Mesenchymal stem cell (in vitro differentiated cells and primary cell): ENCODE measurements at regions not wholly inside any gene's neighbourhood (a gene's known extent, or its start where the extent isn't known, plus 50 kb on each side); places are given as distances from the start of the nearest gene placed in this dataset.

Experiments used
- DNase-seq: peaks from one replicate; pipeline ENCODE4 v3.0.0-alpha.2; 2013
- H2AFZ ChIP-seq: one replicate; pipeline ENCODE4 v1.6.1; 2013; ENCODE audit warnings: low read depth, mild to moderate bottlenecking, control low read depth, inconsistent platforms, low read length, moderate library complexity
- H2AK5ac ChIP-seq: 2 replicates; pipeline ENCODE4 v1.6.1; 2013; ENCODE audit warnings: low read length, moderate library complexity, mild to moderate bottlenecking, inconsistent platforms; ENCODE audit not compliant: severe bottlenecking
- H2BK120ac ChIP-seq: one replicate; pipeline ENCODE4 v1.6.1; 2013; ENCODE audit warnings: low read depth, mild to moderate bottlenecking, inconsistent platforms, low read length, moderate library complexity
- H2BK12ac ChIP-seq, 2 experiments: one replicate each; pipeline ENCODE4 v1.6.1; 2013; ENCODE audit warnings: inconsistent platforms in 2 of 2, low read length in 2 of 2, mild to moderate bottlenecking in 2 of 2, moderate library complexity in 2 of 2, control low read depth in 1 of 2
- H2BK15ac ChIP-seq: one replicate; pipeline ENCODE4 v1.6.1; 2013; ENCODE audit warnings: mild to moderate bottlenecking, low read depth, inconsistent platforms; ENCODE audit not compliant: poor library complexity, severe bottlenecking
- H2BK5ac ChIP-seq: 2 replicates; pipeline ENCODE4 v1.6.1; 2013; ENCODE audit warnings: low read depth, mild to moderate bottlenecking, low read length, control low read depth, inconsistent platforms; ENCODE audit not compliant: poor library complexity, severe bottlenecking
- H3K14ac ChIP-seq, 2 experiments: one replicate each; pipeline ENCODE4 v1.6.1; 2013; ENCODE audit warnings: inconsistent platforms in 2 of 2, low read length in 2 of 2, control low read depth in 1 of 2, mild to moderate bottlenecking in 1 of 2, moderate library complexity in 1 of 2
- H3K18ac ChIP-seq, 2 experiments: one replicate each; pipeline ENCODE4 v1.6.1; 2013; ENCODE audit warnings: inconsistent platforms in 2 of 2, low read length in 2 of 2, control low read depth in 1 of 2, low read depth in 1 of 2, mild to moderate bottlenecking in 1 of 2
- H3K23ac ChIP-seq, 2 experiments: one replicate each; pipeline ENCODE4 v1.6.1; 2013; ENCODE audit warnings: inconsistent platforms in 2 of 2, low read length in 2 of 2, mild to moderate bottlenecking in 2 of 2, moderate library complexity in 2 of 2, control low read depth in 1 of 2
- H3K27ac ChIP-seq: 2 replicates; pipeline ENCODE4 v1.5.1; 2013; ENCODE audit warnings: mild to moderate bottlenecking, moderate library complexity, low read length, control low read depth, inconsistent platforms; ENCODE audit not compliant: poor library complexity, severe bottlenecking
- H3K27me3 ChIP-seq, 2 experiments: 2 replicates each; pipeline versions ENCODE4 v1.6.1 to v1.7.0; 2013; ENCODE audit warnings: low read length in 2 of 2, mild to moderate bottlenecking in 2 of 2, moderate library complexity in 2 of 2, control low read depth in 1 of 2, inconsistent platforms in 1 of 2; ENCODE audit not compliant: control insufficient read depth in 1 of 2, insufficient read depth in 1 of 2
- H3K36me3 ChIP-seq, 2 experiments: 2 replicates each; pipeline versions ENCODE4 v1.6.1 to v1.7.0; 2013; ENCODE audit warnings: low read length in 2 of 2, control low read depth in 1 of 2, inconsistent platforms in 1 of 2, low read depth in 1 of 2, mild to moderate bottlenecking in 1 of 2; ENCODE audit not compliant: insufficient read depth in 2 of 2, control insufficient read depth in 1 of 2
- H3K4ac ChIP-seq, 2 experiments: one replicate each; pipeline ENCODE4 v1.6.1; 2013; ENCODE audit warnings: inconsistent platforms in 2 of 2, low read length in 2 of 2, mild to moderate bottlenecking in 2 of 2, moderate library complexity in 2 of 2, control low read depth in 1 of 2, low read depth in 1 of 2
- H3K4me1 ChIP-seq: 2 replicates; pipeline ENCODE4 v1.6.1; 2013; ENCODE audit warnings: low read depth, low read length, control low read depth; ENCODE audit not compliant: control insufficient read depth, insufficient read depth
- H3K4me2 ChIP-seq: 2 replicates; pipeline ENCODE4 v1.6.1; 2013; ENCODE audit warnings: low read length, mild to moderate bottlenecking, inconsistent platforms; ENCODE audit not compliant: poor library complexity, severe bottlenecking
- H3K4me3 ChIP-seq, 2 experiments: 2 replicates each; pipeline versions ENCODE4 v1.5.1 to v1.7.0; 2013; ENCODE audit warnings: low read length in 2 of 2, mild to moderate bottlenecking in 2 of 2, control low read depth in 1 of 2, low read depth in 1 of 2; ENCODE audit not compliant: insufficient read depth in 1 of 2
- H3K79me1 ChIP-seq: replicated peaks from 2 replicates; pipeline ENCODE4 v1.6.1; 2013; ENCODE audit warnings: mild to moderate bottlenecking, control low read depth, low read length, inconsistent platforms; ENCODE audit not compliant: poor library complexity, severe bottlenecking
- H3K9ac ChIP-seq: 2 replicates; pipeline ENCODE4 v1.7.0; 2013; ENCODE audit warnings: mild to moderate bottlenecking, low read length, moderate library complexity
- H3K9me3 ChIP-seq: 2 replicates; pipeline ENCODE4 v1.7.0; 2013; ENCODE audit warnings: mild to moderate bottlenecking, low read length; ENCODE audit not compliant: control insufficient read depth
- H4K8ac ChIP-seq: one replicate; pipeline ENCODE4 v1.6.1; 2013; ENCODE audit warnings: inconsistent platforms, mild to moderate bottlenecking, low read length, moderate library complexity
- H4K91ac ChIP-seq: one replicate; pipeline ENCODE4 v1.6.1; 2013; ENCODE audit warnings: mild to moderate bottlenecking, low read length, inconsistent platforms
- WGBS: methylation state at CpG from one replicate; pipeline ENCODE4 v1.1.7; 2013; ENCODE audit warnings: mixed read lengths; 5-methylcytosine and 5-hydroxymethylcytosine counted together

GRCh38 chr5:107235167-107235566 is 435.6 kb downstream of the EFNA5 start:
- 98% methylated on average over 6 of the region's 6 CpGs for WGBS
- no peaks in the 10 kb centered on the region for H3K9me3 ChIP-seq
- H4K8ac ChIP-seq, result no peak overlapping the region
- DNase-seq, result no peak
- H3K79me1 ChIP-seq, result no peaks in the 10 kb centered on the region
- no peak overlapping the region for H3K4ac ChIP-seq
- H3K18ac ChIP-seq, result no peak overlapping the region
- H2AK5ac ChIP-seq, result no peak overlapping the region
- no peaks in the 10 kb centered on the region for H3K27me3 ChIP-seq
- H3K4me2 ChIP-seq, result no peak overlapping the region
- no peak overlapping the region for H3K23ac ChIP-seq
- H2BK120ac ChIP-seq, result no peak overlapping the region
- H2BK5ac ChIP-seq, result no peak overlapping the region
- no peak overlapping the region for H2BK12ac ChIP-seq
- no peak overlapping the region for H3K14ac ChIP-seq
- no peak overlapping the region for H4K91ac ChIP-seq
- no peaks in the 10 kb centered on the region for H3K4me1 ChIP-seq
- no peak overlapping the region for H3K27ac ChIP-seq
- H3K36me3 ChIP-seq, result no peaks in the 10 kb centered on the region
- H3K9ac ChIP-seq, result no peak overlapping the region
- no peak overlapping the region for H2BK15ac ChIP-seq
- H3K4me3 ChIP-seq, result no peak overlapping the region
- no peak overlapping the region for H2AFZ ChIP-seq

- H3K14ac ChIP-seq, result no peak overlapping the region
- H3K27me3 ChIP-seq, result no peaks in the 10 kb centered on the region
- no peak overlapping the region for H2BK15ac ChIP-seq
- no peak overlapping the region for H4K91ac ChIP-seq
- no peak overlapping the region for H2BK120ac ChIP-seq
- H2AK5ac ChIP-seq, result no peak overlapping the region
- no peaks in the 10 kb centered on the region for H3K79me1 ChIP-seq
- H3K9ac ChIP-seq, result no peak overlapping the region
- H3K4me2 ChIP-seq, result no peak overlapping the region
- H3K4me3 ChIP-seq, result no peak overlapping the region
- no peak overlapping the region for H2BK12ac ChIP-seq
- H2BK5ac ChIP-seq, result no peak overlapping the region
- H3K4me1 ChIP-seq, result no peaks in the 10 kb centered on the region
- no peak overlapping the region for H3K18ac ChIP-seq
- no peak overlapping the region for H3K23ac ChIP-seq
- 96% methylated on average over 2 of the region's 4 CpGs for WGBS
- H3K36me3 ChIP-seq, result no peaks in the 10 kb centered on the region
- no peak for DNase-seq
- H3K27ac ChIP-seq, result no peak overlapping the region
- no peak overlapping the region for H2AFZ ChIP-seq
- H4K8ac ChIP-seq, result no peak overlapping the region
- no peak overlapping the region for H3K4ac ChIP-seq
- H3K9me3 ChIP-seq, result no peaks in the 10 kb centered on the region
Observed at GRCh38 chr5:107232788-107233187, 437.9 kb downstream of the EFNA5 start.

GRCh38 chr5:107232293-107232692 is 438.4 kb downstream of the EFNA5 start:
- Histone ChIP-seq H2BK15ac (no peak overlapping the region), H3K9ac (no peak overlapping the region), H3K23ac (no peak overlapping the region), H3K4ac (no peak overlapping the region), H3K4me2 (no peak overlapping the region), H3K27ac (no peak overlapping the region), H2BK5ac (no peak overlapping the region), H3K4me3 (no peak overlapping the region), H4K8ac (no peak overlapping the region), H3K27me3 (no peaks in the 10 kb centered on the region), H3K79me1 (no peaks in the 10 kb centered on the region), H3K9me3 (no peaks in the 10 kb centered on the region), H3K36me3 (no peaks in the 10 kb centered on the region), H2AK5ac (no peak overlapping the region), H2AFZ (no peak overlapping the region), H3K14ac (no peak overlapping the region), H4K91ac (no peak overlapping the region), H2BK120ac (no peak overlapping the region), H2BK12ac (no peak overlapping the region), H3K4me1 (no peaks in the 10 kb centered on the region), H3K18ac (no peak overlapping the region)
- DNase-seq, result no peak
- WGBS, result no CpG with 5 or more reads among the region's 1 CpG

GRCh38 chr5:107231191-107231590 is 439.5 kb downstream of the EFNA5 start:
- H3K18ac ChIP-seq, result no peak overlapping the region
- no peak overlapping the region for H2BK5ac ChIP-seq
- DNase-seq, result no peak
- no peak overlapping the region for H2AFZ ChIP-seq
- H3K36me3 ChIP-seq, result no peaks in the 10 kb centered on the region
- H3K27ac ChIP-seq, result no peak overlapping the region
- H3K9me3 ChIP-seq, result no peaks in the 10 kb centered on the region
- H3K23ac ChIP-seq, result no peak overlapping the region
- H3K27me3 ChIP-seq, result no peaks in the 10 kb centered on the region
- no peak overlapping the region for H2BK120ac ChIP-seq
- no CpG with 5 or more reads among the region's 1 CpG for WGBS
- no peak overlapping the region for H3K4me3 ChIP-seq
- no peak overlapping the region for H2BK12ac ChIP-seq
- H2BK15ac ChIP-seq, result no peak overlapping the region
- H3K14ac ChIP-seq, result no peak overlapping the region
- H3K9ac ChIP-seq, result no peak overlapping the region
- no peaks in the 10 kb centered on the region for H3K4me1 ChIP-seq
- no peaks in the 10 kb centered on the region for H3K79me1 ChIP-seq
- no peak overlapping the region for H4K8ac ChIP-seq
- no peak overlapping the region for H3K4me2 ChIP-seq
- H4K91ac ChIP-seq, result no peak overlapping the region
- no peak overlapping the region for H3K4ac ChIP-seq
- no peak overlapping the region for H2AK5ac ChIP-seq
